Erythroblast (primary cell): ENCODE measurements at regions not wholly inside any gene's neighbourhood (a gene's known extent, or its start where the extent isn't known, plus 50 kb on each side); places are given as distances from the start of the nearest gene placed in this dataset.

Experiments used
- GATA1 ChIP-seq: IDR thresholded peaks from 2 replicates; pipeline ENCODE4 v1.6.1; 2011; ENCODE audit warnings: low read depth, mild to moderate bottlenecking, control low read depth, low read length, moderate library complexity
- POLR2A ChIP-seq: IDR thresholded peaks from 2 replicates; pipeline ENCODE4 v1.6.1; 2011; ENCODE audit warnings: mild to moderate bottlenecking, low read length

DNA sequence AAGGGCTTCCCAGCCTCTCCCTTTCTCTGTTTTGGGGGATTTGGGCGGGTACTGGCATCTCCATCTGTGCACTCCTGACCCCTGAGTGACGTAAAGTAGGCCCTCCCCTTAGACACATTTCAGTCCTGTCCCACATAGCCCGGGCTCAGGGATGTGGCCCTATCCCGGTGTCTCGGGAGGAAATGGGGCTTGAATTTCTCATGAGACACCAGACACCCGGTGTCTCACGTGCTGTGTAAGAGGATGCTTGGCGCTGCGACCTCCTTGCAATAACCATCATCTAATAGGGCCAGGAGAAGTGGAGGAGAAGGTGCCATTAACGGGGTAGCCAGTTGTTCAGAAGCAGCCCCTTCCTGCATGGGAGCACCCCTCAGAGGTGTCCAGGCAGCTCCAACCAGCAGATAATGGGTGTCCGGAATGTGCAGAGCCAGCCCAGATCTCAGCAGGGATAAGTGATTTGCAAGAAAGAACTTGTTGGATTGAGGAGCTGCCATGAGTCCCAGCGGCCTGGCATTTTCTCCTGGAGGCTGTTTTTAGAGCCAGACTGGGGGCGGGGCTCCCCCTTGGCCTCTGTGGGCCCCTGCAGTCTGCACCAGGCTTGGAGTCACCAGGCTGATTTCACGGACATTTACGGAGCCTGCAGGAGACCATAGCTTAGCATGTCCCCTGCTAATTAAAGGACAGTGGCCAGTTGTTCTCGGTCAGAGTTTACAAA, 372.0 kb downstream of the PREX1 start:
- TF ChIP-seq POLR2A (no peak), GATA1 (no peak)
